Brain microvascular endothelial cell (primary cell): ENCODE measurements at regions not wholly inside any gene's neighbourhood (a gene's known extent, or its start where the extent isn't known, plus 50 kb on each side); places are given as distances from the start of the nearest gene placed in this dataset.

ENCODE experiments used
- DNase-seq: peaks from one replicate; pipeline ENCODE4 v3.0.0-alpha.2; 2020
- H3K27ac ChIP-seq: fragments of 250-450 bp; sonication (Bioruptor Pico); 2 replicates; pipeline ENCODE4 v1.5.1; 2020; ENCODE audit warnings: mild to moderate bottlenecking, moderate library complexity
- H3K27me3 ChIP-seq: fragments of 250-450 bp; sonication (Bioruptor Pico); replicated peaks from 2 replicates; pipeline ENCODE4 v1.5.1; 2020; ENCODE audit warnings: mild to moderate bottlenecking
- H3K36me3 ChIP-seq: fragments of 250-450 bp; sonication (Bioruptor Pico); replicated peaks from 2 replicates; pipeline ENCODE4 v1.5.1; 2020; ENCODE audit warnings: mild to moderate bottlenecking
- H3K4me3 ChIP-seq: 2 replicates; pipeline ENCODE4 v1.5.1; 2011; ENCODE audit warnings: low read depth, mild to moderate bottlenecking, control low read depth, low read length, moderate library complexity
- CTCF ChIP-seq: IDR thresholded peaks from 2 replicates; pipeline ENCODE4 v1.5.1; 2011; ENCODE audit warnings: low read depth, mild to moderate bottlenecking, moderate library complexity, low read length, control low read depth, inconsistent platforms; ENCODE audit errors: missing control alignments
- in situ Hi-C: cut with HindIII; loops from 2 replicates; pipeline ENCODE4 v1.10.0; 2017; ENCODE audit warnings: low sequenced_read_pairs, low pct_ligation_motif_present

DNA sequence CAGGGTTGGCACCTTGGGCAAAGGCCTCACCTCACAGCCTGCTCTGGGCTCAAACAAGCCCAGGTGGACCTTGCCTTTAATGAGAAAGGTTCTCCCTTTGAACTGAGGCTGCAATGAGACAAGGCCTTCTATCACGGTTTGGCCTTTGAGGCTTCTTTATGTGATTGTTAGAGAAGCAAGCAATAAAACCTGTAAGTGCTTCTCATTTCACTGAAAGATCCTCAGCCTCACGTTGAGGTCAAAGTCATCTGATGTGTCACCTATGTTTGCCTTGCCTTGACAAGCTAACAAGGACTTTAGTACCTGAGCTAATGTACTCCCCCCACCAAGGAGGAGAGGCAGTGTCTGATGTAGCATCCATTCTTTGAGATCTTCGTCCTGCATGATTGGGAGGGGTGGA lies 155.9 kb upstream of the RBM19 start:
- no peak for DNase-seq
- in situ Hi-C loops = no loop called here

DNA sequence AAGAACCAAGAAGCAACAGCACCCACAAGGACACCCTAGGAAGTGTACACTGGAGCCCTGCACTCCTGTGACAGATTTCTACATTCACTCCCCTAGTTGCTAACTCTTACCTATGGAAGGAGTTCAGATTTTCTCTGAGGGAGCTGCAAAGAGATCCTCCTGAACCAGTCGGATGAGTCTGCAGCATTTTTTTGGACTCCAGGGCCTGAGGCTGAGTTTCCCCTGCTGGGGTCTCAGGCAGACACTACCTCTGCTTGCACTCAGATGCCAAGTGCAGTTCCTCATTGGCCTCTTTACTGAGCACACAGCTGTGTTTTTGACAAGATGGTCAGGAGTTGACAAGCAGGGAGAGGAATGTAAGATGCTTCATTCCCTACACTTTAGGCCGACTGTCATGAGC lies 153.2 kb upstream of the RBM19 start:
- H3K4me3 ChIP-seq = no peak overlapping the region
- H3K27ac ChIP-seq = no peak overlapping the region
- no peak for DNase-seq
- TF ChIP-seq CTCF = no peak
- in situ Hi-C loops = no loop called here
- no peaks in the 10 kb centered on the region for H3K36me3 ChIP-seq
- H3K27me3 ChIP-seq = no peaks in the 10 kb centered on the region

More for the DNA sequence above, 155.9 kb upstream of the RBM19 start:
- Histone ChIP-seq H3K27me3 (no peaks in the 10 kb centered on the region), H3K4me3 (no peak overlapping the region), H3K36me3 (no peaks in the 10 kb centered on the region), H3K27ac (no peak overlapping the region)
- no peak for TF ChIP-seq CTCF

GRCh38 chr12:114096461-114096860 lies 130.3 kb upstream of the RBM19 start:
- no peak for TF ChIP-seq CTCF
- no peak for DNase-seq
- Histone ChIP-seq H3K27me3 (no peaks in the 10 kb centered on the region), H3K27ac (no peak overlapping the region), H3K36me3 (no peaks in the 10 kb centered on the region), H3K4me3 (no peak overlapping the region)
- in situ Hi-C loops = no loop called here

DNA sequence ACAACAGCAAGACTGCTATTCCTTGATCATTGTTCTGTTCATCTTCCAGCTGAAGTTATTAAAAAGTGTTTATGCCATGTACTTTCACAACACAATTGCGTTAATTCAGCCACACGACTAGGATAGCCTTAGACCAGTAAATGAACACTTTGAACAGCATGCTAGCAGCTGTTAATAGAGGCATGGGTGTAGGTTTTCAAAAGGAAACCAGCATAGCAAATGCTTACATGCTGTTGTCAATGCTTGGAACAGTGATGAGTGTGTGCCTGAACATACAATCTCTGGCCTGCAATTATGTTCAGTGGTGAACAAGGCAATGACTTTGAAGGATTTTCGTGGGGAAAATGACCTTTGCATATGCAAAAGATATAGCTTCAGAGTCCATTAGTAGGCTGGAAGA lies 127.4 kb upstream of the RBM19 start:
- no peaks in the 10 kb centered on the region for H3K27me3 ChIP-seq
- H3K4me3 ChIP-seq = no peak overlapping the region
- H3K27ac ChIP-seq = no peak overlapping the region
- in situ Hi-C loops = no loop called here
- no peak for DNase-seq
- no peaks in the 10 kb centered on the region for H3K36me3 ChIP-seq
- no peak for TF ChIP-seq CTCF

DNA sequence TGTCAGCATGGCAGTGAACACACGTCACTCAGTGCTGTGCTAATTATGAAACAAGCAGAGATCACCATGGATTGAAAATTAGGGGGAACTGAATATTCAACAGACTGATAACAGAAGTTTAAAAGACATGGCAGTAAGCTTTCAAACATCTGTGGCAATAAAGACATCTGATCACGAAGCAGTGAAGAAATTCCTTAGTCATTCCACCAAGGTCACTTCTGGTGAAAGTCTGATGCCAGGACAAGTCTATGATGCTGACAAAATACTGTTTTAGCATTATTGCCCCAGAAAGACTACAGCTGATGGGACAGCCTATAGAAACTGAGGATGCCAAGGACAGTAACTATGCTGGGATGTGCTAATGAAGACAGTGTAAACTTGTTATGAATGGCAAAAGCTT lies 126.9 kb upstream of the RBM19 start:
- in situ Hi-C loops = no loop called here
- no peak for DNase-seq
- Histone ChIP-seq H3K27ac (no peak overlapping the region), H3K4me3 (no peak overlapping the region), H3K36me3 (no peaks in the 10 kb centered on the region), H3K27me3 (no peaks in the 10 kb centered on the region)
- TF ChIP-seq CTCF = no peak

DNA sequence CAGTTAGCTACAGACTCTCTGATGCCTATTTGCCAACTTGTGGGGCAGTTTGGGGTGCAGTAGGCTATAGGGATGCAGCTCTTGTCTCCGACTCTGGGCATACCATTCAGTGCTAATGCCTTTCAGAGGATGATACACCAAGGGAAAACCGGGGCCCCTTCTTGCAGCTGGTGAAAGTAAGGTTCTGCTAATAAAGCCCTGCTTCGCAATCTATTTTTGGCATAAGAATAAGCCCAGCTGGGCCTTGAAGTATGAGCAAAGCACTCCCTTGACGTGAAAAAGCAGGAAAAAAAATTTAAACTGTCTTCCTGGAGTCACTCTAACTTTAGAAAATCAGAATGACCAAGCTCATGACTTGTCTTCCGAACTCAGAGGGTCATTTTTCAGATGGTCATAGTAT lies 124.1 kb upstream of the RBM19 start:
- no peaks in the 10 kb centered on the region for H3K27me3 ChIP-seq
- no peaks in the 10 kb centered on the region for H3K36me3 ChIP-seq
- DNase-seq = no peak
- no peak overlapping the region for H3K4me3 ChIP-seq
- no peak for TF ChIP-seq CTCF
- no peak overlapping the region for H3K27ac ChIP-seq
- in situ Hi-C loops = no loop called here
